Spleen (tissue), 7 donors: ENCODE measurements at regions not wholly inside any gene's neighbourhood (a gene's known extent, or its start where the extent isn't known, plus 50 kb on each side); places are given as distances from the start of the nearest gene placed in this dataset.

ENCODE experiments used
- POLR2AphosphoS5 ChIP-seq, 3 donors: sonication (generic); formaldehyde crosslinking; IDR thresholded peaks; one replicate each; pipeline ENCODE4 v1.5.1; 2017; ENCODE audit warnings: antibody characterized with exemption in 3 of 3
- TF ChIP-seq, protein P1 (sequence below), 11 experiments: fragments of 200-600 bp in 7 of 11; fragments of 450-650 bp in 4 of 11; sonication (generic) in 4 of 11; IDR thresholded peaks in 8 of 11; conservative IDR thresholded peaks in 3 of 11; 1 replicate in 7 of 11; 2 replicates in 4 of 11; pipeline versions ENCODE4 v1.4.0 to v1.8.0; 2016 to 2021; ENCODE audit warnings: antibody characterized with exemption in 11 of 11, inconsistent platforms in 4 of 11, mild to moderate bottlenecking in 1 of 11
- donor health status: DM: no; HTN: no; CAD: no; lungs with moderate emphysema.
- donor health status: DM: no; HTN: no; CAD: no.
- donor health status: DM: no; HTN: no; CAD: no.

DNA sequence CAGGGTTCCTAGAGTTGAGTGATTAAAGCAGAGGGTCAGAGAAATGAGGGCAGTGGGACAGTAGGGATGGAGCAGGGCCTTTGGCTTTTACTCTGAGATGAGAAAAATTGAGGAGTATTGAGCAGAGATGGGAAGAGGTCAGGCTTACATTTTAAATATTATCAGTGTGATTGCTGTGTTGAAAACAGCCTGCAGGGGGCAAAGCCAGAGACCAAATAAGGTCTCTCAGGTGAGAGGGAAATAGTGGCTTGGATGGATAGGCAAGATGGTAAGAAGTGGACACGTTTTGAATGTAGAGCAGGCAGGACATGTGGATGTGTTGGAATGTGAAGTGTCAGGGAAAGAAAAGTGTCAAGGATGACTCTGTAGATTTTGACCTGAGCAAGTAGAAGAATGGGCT lies 105.0 kb upstream of the MAP3K7 start:
- TF ChIP-seq POLR2AphosphoS5 (IDR thresholded peaks at IDR 0.05) = no peak
- TF ChIP-seq, protein P1, sequence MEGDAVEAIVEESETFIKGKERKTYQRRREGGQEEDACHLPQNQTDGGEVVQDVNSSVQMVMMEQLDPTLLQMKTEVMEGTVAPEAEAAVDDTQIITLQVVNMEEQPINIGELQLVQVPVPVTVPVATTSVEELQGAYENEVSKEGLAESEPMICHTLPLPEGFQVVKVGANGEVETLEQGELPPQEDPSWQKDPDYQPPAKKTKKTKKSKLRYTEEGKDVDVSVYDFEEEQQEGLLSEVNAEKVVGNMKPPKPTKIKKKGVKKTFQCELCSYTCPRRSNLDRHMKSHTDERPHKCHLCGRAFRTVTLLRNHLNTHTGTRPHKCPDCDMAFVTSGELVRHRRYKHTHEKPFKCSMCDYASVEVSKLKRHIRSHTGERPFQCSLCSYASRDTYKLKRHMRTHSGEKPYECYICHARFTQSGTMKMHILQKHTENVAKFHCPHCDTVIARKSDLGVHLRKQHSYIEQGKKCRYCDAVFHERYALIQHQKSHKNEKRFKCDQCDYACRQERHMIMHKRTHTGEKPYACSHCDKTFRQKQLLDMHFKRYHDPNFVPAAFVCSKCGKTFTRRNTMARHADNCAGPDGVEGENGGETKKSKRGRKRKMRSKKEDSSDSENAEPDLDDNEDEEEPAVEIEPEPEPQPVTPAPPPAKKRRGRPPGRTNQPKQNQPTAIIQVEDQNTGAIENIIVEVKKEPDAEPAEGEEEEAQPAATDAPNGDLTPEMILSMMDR (IDR thresholded peaks at IDR 0.05 in 8 of 11, conservative IDR thresholded peaks at IDR 0.05 in 3 of 11) = no peak
